COR-L47 (cell line): ENCODE measurements at regions not wholly inside any gene's neighbourhood (a gene's known extent, or its start where the extent isn't known, plus 50 kb on each side); places are given as distances from the start of the nearest gene placed in this dataset.
A peak's percentile ranks its signal among the peaks of the same experiment; 100 is the strongest.
"Not testable (repeated sequence)": the region's sequence is repeated elsewhere in the genome, so short reads cannot be mapped to it uniquely, and the experiment has no call there.

ENCODE experiments used
- DNase-seq: peaks from one replicate; lab custom pipeline; 2025; lab: John Stamatoyannopoulos, UW

DNA sequence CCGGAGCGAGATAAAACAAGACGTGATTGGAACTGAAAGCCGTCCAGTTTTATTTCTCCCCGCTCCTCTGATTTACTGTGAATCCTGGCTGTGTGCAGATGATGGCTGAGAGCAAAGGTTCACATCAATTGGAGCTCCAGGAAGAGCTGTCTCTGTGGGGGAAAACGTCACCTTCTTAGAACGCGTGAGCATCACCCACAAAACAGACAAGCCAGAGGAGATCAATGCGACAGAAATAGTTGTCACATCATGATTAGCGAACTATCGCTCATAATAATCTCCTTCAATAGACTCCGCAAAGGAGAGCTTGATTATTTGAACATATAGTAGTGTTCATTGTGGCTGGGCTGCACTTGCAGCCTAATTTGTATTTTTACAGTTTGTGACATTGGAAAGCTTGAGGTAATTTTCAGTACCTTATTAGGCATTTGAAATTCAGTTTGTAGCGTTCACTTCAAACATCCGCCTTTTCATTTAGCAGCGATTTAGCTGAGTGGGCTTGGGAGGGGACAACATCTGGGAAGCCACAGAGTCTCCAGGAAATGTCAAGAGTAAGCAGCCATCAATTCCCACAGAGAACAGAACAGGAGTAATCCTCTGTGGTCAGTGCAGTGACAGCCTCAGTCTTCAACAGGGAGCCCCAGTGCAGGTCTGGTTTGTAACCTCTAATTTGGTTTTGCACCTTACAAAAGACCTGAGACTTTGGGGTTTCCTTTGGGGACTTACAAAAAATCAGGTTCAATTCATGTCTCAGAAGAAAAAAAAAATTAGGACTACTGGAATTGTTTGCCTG is 276.8 kb upstream of the PFKP start:
- DNase-seq = no peak

DNA sequence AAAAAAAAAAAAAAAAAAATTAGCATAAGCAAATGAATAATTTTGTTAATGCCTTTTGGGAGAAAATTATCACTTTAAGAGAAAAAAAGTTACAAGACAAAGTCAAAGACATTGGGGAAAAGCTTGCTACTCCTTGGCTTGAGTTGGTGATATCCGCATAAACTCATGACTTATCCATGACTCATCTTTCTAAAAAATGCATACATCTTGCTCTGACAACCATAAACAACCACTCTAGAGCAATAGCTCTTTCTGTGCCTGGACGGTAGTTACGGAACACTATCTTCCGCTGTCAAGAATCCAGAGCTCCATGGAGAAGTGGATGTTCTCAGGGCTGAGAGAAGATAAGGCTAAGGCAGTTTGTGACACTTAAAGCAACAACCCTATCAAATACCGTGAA is 281.1 kb upstream of the PFKP start:
- DNase-seq = no peak

DNA sequence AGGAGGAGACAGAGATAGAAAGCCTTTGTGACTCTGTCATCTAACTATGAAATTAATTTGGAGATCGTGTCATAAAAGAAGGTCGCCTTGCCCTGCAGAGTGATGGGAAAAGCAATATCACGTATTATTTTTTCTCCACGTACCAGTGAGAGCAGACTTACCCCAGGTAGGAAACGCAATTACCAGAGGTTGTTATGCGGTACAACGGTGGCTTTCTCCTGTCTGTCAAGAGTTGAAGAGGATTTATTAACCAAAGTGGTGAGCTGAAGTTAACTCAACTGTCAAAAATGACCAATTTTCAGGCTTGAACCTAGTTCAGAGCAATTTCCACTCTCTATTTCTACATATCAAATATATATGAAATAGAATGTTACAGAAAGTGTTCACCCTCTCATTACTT is 282.6 kb upstream of the PFKP start:
- DNase-seq = no peak

DNA sequence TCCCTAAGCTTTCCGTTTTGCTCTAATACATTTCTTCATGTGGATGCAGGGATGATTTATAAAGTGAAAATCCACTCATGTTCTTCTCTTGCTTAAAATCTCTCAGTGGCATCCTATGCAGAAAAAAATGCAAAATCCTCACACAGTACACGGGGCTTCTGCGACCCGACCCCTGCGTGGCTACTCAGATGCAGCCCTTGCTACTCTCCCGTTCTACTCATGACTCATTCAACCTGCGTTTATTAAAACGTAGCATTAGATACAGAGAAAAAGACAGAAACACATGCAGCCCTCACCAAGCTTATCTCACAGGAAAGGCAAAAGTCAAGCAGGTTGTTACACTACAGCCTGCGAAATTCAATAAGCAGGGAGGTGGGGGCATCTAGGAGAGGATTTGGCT is 284.4 kb upstream of the PFKP start:
- DNase-seq = no peak

DNA sequence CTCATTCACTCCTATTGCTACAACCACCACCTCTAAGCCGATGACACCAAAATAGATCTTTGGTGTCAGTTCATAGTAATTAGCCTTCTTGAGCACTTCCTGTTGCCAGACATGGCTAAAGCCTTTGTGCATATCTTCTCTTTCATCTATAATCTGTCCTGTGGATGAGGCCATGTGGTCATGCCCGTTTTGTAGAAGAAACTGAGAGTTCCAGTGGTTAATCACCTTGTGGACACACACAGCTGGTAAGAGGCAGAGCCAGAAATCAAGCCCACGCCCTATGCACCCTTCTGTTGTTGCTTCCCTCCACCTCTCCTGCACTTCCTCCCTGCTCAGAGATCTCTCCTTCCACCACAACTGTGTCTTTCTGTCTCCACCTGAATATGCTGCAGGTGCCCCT is 285.1 kb upstream of the PFKP start:
- no peak for DNase-seq

DNA sequence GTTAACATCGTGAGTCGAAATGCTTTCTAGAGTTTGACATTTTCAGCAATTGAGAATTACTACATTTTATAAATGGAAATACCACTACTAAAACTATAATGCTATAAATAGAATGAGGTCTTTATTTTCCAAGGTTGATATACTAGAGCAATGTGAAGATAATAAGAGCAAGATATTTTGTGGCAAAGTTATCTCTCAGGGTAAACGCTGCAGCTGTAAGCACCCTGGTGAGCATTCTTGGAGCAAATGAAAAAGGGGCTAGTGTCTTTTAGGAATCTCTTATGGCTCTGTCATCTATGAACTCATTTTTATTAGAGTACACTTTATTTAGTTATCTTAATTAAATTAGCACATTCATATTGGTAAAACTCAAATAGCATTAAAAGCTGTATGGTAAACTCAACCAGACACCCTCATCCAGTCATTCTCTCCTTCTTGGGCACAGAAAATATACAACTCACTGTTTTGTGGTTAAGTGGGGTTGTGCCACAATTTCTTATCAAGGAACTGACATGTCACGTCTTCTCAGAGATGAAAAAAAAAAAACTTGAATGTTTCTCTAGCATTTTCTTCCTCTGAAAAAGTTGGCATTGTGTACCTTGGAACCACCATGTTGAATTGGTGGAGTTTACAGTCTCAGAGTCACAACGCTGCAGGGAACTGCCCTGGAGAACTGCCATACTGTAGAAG is 289.5 kb upstream of the PFKP start:
- no peak for DNase-seq

DNA sequence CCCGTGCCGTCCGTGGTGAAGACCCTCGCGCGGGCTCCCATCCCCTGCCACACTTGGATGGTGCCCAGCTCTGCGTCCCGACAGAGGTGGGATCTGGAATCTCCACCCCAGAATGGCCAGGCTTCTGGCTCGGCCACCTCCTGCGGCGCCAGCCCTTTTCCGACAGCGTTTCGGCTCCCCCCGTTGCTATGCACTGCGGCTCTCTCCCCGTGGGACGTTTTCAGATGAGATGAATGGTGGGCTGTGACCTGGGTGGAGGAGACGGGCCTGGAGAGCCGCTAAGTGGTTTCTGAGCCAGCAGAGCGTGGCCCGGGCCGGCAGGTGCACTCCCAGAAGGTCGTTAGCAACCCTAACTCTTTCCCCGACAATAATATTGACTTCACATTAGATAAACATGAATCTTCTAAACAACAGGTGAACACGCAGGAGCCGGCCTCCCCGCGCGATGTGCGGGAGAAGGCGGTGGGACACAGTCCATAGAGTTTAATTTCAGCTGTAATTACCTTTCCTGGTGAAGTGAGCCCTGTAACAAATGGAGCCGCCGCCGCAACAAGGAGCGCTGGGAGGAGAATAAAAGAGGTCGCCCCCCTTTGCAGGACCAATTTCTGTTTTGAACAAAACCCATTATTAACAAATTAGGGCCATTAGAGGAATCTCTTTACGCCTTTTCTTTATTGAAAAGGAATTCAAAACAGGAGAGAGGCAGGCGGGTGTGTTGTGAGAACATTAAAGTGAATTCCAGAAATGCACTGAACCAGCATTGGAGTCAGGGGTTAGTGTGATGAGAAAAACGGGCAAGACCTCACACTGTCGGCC is 294.3 kb upstream of the PFKP start:
- peak; percentile 42 for DNase-seq

DNA sequence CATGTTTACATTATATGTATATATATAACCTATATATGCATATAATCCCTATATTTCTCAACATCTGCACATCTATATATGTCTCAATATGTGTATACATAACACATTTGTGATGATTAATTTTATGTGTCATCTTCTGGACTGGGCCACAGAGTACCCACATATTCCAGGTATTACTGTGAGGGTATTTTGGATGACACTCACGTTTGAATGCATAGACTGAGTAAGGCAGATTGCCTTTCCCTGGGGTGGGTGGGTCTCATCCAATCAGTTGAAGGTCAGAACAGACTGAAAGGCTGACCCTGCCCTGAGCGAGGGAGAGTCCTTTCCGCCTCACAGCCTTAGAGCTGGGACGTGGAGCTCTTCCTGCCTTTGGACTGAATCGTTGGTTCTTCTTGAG is 295.2 kb upstream of the PFKP start:
- no peak for DNase-seq

DNA sequence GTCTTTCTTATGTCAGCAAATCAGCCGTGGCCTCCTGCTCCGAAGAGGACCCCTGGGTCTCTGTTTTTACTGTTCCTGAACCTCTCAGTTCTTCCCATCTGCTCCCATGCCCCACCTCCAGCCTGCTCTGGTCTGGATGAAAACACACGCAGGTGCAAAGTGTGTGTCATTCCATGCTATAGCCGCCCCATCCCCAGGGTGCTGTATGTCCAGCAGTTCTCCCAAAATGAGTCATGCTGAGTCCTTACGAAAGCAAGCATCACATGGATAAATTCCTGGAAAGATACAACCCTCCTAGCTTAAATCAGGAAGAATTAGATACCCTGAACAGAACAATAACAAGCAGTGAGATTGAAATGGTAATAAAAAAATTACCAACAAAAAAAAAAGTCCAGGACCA is 300.1 kb upstream of the PFKP start:
- not testable (repeated sequence) for DNase-seq

DNA sequence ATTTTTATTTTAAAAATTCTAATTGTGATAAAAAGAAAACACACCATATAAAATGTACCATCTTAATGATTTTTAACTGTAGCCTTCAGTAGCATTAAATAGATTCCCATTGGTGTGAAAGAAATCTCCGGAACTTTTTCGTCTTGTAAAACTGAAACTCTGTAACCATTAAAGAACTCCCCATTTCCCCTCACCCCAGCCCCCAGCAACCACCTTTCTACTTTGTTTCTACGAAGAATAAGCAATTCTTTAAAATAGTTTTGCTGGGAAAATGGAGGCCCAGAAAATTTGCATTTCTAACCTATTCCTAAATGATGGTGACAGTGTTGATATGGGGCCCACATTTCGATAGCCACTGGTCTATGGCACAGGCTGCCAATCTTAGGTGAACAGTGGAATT is 305.4 kb upstream of the PFKP start:
- no peak for DNase-seq

DNA sequence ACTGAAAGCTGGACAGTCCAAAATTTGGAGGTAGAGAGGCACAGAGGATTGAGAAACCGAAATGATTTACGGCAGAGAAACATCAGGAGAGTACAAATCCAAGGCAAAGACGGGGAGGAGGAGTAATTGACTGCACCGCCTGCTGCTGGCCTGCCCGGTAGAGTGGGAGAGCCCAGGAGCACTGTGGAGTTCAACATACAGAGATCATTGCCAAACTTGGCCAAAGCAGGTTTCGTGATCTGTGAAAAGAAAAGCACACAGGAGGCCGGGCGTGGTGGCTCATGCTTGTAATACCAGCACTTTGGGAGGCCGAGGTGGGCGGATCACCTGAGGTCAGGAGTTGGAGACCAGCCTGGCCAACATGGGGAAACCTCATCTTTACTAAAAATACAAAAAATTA is 306.0 kb upstream of the PFKP start:
- no peak for DNase-seq

DNA sequence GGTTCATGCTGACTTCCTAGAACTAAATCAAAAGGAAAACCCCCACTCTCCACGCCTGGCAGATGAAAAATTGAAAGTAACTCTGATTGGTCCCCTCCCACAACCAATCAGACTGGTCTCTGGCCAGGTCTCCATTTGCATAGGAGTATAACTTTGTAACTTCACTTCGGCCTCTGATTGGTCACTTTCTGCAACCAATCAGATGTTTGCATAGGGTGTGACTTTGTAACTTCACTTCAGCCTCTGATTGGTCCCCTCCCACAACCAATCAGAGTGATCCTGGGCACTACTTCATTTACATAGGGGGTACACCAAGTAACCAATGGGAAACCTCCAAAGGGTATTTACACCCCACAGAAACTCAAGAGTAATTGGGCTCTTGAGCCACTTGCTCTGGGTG is 306.6 kb upstream of the PFKP start:
- DNase-seq = no peak

DNA sequence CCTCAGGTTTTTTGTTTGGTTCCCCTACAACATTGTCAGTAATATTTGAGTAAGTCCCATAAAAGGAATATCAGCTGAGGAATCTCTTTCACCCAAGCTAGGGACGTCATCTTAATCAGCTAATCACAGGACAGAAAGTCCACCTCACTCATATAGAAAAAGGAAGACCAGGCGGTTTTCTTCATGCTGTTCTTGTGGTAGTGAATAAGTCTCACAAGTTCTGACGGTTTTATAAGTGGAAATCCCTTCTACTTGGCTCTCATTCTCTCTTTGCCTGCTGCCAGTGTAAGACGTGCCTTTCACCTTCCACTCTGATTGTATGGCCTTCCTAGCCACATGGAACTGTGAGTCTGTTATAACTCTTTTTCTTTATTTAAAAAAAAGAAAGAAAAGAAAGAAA is 308.1 kb upstream of the PFKP start:
- no peak for DNase-seq

DNA sequence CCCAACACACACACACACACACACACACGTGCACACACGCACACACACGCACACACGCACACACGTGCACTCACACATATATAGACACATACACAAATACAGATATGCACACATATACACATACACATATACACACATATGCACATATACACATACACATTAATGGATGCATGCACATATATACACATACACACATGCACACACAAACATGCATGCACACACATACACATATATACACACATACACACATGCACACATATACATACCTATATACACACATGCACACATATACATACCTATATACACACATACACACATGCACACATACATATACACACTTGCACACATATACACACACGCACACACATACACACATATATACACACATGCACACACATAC is 312.4 kb upstream of the PFKP start:
- no peak for DNase-seq

DNA sequence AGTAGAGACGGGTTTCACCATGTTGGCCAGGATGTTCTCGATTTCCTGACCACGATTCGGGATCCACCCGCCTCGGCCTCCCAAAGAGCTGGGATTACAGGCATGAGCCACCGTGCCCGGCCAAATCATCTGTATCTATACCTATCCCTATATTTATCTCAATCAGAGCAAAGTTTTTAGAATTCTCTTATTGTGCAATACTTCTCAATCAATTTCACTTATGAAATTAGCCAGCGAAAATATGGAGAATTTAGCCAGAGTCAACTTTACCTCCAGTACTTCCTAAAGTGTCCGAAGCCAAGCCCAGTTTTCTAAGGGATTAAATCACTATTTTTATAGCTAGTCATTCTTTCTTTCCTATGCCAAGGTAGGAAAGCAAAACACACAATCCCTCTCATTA is 319.1 kb upstream of the PFKP start:
- DNase-seq = no peak

DNA sequence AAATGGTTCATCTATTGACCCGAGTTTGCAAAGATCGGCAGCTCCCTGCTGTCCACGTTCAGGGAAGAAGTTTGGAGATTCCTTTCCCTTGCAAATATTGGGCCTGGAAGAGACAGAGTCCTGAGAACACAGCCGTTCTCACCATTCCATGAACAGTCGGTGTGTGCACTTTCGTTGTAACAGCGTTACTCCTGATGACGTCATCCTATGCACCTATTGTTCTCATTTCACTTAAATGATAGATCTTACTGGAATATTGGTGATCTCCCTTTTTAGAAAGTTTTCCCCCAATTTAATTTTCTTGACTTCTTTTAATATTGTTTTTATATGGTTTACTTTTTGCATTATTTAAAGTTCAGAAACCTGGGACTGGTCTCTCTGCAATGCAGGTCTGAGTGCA is 320.7 kb upstream of the PFKP start:
- DNase-seq = no peak

DNA sequence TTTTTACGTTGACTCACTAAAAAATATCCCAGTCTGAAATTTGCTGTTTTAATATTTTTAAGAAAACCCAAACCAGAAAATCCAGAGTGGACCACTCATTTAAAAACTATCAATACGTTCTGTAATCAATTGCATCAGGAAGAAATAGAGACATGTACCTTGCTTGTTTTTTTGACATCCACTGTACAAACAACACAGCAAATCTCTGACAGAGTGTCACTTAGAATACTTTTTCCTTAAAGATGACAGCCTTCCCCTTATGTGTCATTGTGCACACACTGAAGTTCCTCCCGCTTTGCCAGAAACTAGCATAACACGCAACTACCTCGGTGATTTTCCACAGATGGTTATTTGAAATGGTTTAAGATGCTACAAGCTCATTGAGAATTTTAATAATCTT is 321.7 kb upstream of the PFKP start:
- DNase-seq = no peak

DNA sequence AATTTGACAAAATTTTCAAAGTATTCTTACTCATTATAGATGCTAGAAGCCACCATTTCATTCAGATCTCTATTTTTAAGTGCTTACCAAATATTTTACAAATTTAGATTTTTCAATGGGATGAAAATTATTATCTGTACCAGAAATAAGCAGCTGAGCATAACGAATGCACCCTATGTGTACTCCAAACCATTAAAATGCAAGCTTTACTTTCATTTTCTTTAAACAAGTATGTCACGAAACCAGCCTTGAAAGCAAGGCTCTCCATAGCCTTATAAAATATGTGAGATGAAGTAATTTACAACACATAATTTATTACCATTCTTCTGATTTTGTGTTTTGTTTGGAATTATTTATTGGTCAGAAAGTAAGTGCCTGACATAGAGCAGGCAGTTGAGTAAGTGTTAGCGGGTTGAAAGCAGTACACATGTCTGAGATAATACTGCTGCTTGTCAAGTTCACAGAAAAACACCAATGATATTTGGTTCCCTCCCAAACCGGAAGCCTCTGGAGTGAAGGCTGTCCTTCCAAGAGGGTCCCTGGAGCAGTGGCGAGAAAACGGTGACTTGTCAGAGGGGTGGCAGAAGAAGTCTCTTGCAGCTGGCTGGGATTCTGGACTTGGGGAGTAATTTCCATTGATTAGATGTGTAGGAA is 322.7 kb upstream of the PFKP start:
- DNase-seq = no peak

DNA sequence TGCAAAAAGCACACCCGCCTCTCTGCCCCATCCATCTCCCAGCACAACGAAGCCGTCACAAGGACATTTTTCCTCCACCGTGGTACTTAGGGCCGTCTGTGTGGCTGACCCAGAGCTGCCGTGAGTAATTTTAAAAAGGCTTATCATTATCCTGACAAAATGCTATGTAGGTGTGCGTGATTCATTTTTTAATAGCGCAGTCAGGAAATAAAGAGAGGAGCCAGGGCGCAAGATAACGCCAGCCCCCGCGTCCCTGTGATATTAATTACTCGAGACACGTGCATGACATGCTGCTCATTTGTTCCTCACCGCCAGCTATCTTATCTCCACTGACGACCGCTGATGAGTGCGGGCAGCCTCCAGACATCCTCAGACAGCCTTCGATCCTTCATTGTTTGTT is 332.7 kb upstream of the PFKP start:
- no peak for DNase-seq

DNA sequence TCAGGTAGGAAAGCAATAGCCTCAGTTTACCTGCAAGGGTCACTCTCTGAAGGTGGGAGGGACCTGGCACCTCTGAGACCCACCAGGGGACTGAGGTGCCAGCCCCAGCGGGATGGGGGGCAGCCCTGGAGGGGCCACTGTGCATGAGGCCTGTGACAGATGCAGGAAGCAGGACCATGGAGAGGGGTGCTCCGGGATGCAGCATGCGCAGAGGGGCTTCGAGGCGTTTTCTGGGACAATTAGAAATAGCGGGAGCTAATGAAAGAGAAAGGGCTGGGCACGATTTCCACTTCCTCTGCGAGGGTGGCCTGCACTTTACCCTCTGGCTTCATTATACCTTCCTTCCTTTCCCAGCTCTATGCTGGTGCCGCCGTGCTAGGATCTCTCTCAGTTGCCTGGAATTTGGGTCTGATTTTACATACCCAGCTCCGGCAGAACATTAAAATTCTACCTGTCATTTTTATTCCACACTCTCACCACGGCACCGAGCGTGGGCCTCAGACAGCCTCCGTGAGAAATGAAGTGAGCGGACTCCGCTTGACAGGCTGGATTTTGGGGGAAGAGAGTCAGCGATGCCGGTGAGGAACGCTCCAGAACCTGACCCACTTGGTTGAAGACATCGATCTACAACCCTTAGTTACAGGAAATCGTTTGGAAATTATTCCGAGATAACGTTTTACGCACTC is 333.9 kb upstream of the PFKP start:
- DNase-seq = no peak

DNA sequence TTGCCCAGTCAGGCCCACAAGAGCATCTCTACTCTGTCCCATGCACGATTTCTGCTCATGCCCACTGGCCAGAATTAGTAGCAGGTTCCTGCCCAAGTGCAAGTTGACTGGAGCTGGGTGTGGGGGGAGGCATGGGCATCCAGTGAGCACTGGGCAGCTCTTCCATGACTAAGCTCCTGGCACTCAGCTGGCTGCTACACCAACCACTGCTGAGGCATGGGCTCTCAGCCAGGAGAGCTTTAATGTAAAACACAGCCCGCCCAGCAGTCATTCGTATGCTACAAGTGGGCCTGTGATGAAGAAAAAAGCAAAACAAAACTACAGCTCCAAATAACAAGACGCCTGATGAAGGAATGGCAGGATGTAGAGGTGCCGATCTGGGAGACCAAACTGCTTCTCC is 335.4 kb upstream of the PFKP start:
- no peak for DNase-seq

DNA sequence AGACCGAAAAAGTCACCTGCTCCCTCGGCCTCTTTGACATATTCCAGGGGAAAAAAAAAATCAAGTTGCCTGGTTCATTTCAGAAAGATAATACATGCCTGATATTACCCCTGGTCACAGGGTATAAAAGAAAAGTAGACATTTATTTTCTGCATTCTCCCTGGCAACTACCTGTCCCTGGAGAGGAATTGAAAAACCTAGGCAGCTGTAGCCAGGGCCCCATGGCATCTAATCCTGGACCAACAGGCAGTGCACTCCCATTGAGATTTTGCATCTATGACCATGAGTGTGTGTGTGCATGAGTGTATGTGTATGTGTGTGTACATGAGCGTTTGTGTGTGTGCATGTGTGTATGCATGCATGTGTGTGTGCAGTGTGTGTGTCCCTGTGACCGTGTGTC is 338.2 kb upstream of the PFKP start:
- DNase-seq = no peak
